Hepatocyte (in vitro differentiated cells): ENCODE measurements at regions not wholly inside any gene's neighbourhood (a gene's known extent, or its start where the extent isn't known, plus 50 kb on each side); places are given as distances from the start of the nearest gene placed in this dataset.

Source experiments
- EZH2 ChIP-seq: fragments of 200-600 bp; sonication (generic); IDR thresholded peaks from 2 replicates; pipeline ENCODE4 v1.6.1; 2016; ENCODE audit warnings: antibody characterized with exemption, mild to moderate bottlenecking, borderline replicate concordance
- EZH2phosphoT487 ChIP-seq: fragments of 200-600 bp; sonication (generic); IDR thresholded peaks from one replicate; pipeline ENCODE4 v1.6.1; 2018; ENCODE audit warnings: antibody characterized with exemption, mild to moderate bottlenecking, low read depth, moderate library complexity; ENCODE audit not compliant: unreplicated experiment, severe bottlenecking
- TF ChIP-seq, protein P1 (sequence below): fragments of 200-600 bp; sonication (generic); IDR thresholded peaks from 2 replicates; pipeline ENCODE4 v1.5.1; 2016; ENCODE audit warnings: antibody characterized with exemption, mild to moderate bottlenecking; ENCODE audit not compliant: poor library complexity

DNA sequence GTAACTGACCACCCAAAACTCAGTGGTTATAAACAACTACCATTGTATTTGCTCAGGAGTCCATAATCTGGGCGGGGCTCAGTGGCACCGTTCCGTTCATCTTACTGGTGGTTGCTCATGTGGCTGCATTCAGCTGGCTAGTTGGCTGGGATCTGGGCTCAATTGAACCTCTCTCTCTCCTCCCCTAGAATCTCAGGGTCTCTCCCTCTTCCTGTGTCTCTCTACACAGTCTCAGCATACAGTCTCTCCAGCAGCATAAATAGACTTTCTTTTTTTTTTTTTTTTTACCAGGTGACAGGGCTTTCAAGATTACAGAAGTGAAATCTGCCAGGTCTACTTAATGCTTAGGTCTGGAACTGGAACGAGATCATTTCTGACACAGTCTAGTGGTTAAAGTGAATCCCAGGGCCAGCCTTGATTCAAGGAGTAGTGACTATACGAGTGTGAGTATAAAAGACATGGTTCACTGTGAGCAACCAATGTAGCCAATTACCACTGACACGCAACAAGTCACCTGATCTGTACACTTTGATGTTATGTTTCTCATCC lies 193.7 kb upstream of the ESRRG start:
- TF ChIP-seq, protein P1, sequence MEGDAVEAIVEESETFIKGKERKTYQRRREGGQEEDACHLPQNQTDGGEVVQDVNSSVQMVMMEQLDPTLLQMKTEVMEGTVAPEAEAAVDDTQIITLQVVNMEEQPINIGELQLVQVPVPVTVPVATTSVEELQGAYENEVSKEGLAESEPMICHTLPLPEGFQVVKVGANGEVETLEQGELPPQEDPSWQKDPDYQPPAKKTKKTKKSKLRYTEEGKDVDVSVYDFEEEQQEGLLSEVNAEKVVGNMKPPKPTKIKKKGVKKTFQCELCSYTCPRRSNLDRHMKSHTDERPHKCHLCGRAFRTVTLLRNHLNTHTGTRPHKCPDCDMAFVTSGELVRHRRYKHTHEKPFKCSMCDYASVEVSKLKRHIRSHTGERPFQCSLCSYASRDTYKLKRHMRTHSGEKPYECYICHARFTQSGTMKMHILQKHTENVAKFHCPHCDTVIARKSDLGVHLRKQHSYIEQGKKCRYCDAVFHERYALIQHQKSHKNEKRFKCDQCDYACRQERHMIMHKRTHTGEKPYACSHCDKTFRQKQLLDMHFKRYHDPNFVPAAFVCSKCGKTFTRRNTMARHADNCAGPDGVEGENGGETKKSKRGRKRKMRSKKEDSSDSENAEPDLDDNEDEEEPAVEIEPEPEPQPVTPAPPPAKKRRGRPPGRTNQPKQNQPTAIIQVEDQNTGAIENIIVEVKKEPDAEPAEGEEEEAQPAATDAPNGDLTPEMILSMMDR, result no peak
- TF ChIP-seq EZH2phosphoT487 (no peak), EZH2 (no peak)
